GM21528 (cell line): ENCODE measurements at regions not wholly inside any gene's neighbourhood (a gene's known extent, or its start where the extent isn't known, plus 50 kb on each side); places are given as distances from the start of the nearest gene placed in this dataset.

Experiments
- ATAC-seq: cut with Tn5 transposase; IDR thresholded peaks from one replicate; pipeline ENCODE4 v1.9.1; 2021; ENCODE audit warnings: mild to moderate bottlenecking, moderate library complexity; ENCODE audit not compliant: unreplicated experiment, low FRiP score

GRCh38 chr2:150319658-150320555 is 167.6 kb downstream of the RND3 start:
- ATAC-seq = no peak

DNA sequence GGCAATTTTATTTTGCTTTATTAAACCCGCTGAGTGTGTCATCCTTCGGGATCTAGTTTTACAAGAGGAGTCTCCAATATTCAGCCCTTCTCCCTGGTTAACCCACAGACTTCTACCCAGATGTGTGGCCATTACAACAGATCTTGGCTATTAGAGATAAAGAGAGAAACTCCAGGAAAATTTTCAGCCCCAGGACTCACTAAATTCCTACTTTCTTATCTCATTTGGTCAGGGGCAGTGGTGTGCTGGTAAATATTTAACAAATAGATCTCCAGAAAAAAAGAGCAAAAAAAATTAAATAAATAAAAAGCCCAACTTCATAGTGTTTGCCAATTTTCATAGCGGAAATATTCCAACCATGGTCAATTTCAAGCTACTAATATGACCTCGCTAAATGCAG is 168.4 kb downstream of the RND3 start:
- ATAC-seq = no peak

DNA sequence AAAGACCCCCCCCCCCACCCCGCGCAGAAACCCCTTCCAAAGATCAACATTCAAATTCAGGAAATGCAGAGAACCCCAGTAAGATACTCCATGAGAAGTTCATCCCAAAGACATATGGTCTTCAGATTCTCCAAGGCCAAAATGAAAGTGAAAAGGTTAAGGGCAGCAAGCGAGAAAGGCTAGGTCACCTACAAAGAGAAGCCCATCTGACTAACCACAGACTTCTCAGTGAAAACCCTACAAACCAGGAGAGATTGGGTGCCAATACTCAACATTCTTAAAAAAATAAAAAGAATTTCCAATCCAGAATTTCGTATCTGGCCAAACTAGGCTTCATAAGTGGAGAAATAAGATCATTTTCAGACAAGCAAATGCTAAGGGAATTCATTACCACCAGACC is 175.2 kb downstream of the RND3 start:
- ATAC-seq = no peak

DNA sequence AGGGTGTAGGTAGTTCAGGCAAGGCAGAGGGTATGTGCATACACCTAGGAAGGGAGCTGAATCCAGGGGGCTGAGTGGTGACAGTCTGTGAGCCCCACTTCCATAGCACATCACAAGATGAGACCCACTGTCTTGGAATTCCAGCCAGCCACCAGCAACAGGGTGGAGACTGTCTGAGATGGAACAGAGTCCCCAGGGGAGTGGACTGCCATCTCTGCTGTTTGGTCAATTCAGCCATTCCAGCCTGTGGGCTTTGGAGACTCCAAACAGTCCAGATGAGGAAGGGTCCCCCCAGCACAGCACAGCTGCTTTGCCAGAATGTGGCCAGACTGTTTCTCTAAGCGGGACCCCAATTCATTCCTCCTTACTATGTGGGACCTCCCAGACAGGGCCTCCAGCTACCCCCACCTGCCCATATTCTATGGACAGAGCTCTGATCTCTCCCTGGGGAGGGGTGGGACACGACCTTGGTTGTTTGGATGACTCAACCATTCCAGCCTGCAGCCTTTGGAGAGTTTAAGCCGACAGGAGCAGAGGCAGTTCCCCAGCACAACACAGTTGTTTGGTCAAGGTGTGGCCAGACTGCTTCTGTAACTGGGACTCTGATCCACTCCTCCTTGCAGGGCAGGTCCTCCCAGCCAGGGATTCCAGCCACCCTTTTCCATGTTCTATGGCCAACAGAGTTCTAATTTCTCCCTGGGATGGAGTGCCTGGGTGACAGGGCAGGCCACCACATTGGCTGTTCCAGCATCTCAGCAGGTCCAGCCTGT is 178.0 kb downstream of the RND3 start:
- ATAC-seq = no peak

DNA sequence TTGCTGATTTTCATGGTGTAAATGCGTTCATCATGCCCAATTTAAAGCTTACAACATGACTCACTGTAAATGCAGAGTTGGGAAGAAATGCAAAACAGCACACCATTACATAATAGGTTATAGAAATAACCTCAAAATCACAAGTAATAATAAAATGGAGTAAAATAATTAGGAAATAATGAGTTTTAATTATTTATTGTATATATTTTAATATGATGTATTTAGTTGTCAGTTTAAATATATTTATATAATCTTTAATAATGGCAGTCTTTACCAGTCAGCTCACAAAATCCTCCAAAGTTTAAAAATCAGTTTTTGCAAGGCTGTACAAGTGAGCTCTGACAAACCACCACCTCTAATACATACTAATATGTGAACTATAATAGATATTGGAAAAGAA is 180.2 kb downstream of the RND3 start:
- no peak for ATAC-seq

- no peak for ATAC-seq
Observed at GRCh38 chr2:150303281-150303680, 184.2 kb downstream of the RND3 start.

- ATAC-seq = no peak
Observed at GRCh38 chr2:150298571-150299305, 188.7 kb downstream of the RND3 start.

DNA sequence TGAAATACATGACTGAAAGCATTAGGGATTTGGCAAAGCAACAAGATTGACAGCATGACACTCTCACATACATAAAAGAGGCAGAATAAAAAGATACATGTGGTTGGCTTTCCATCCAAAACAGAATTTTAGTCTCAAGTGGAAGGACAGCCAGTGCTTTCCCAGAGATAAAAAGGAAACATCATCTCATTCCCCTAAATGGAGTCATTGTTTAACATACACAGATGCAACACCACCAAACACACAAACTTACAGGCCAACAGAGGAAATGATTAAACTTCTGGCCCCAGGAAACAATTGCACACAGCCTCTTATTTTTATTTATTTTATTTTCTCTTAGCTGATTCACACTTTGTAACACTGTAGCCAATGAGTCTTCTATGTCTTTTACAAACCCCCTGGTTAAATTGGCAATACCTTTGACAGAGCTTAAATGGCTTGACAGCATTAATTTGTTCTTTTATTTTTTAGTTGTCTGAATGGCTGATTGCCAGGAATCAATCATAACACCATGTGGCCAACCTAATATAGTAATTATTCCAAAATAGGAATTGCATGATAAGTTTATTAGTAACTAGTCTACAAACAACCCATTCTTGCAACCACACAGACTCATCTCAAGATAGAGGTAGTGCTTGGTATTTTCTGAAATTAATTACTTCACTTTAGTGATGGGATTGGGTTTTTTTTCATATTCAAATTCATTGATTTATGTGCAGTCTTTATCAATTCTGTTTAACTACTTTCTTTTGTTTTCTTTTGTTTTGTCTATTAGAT is 190.5 kb downstream of the RND3 start:
- no peak for ATAC-seq

GRCh38 chr2:150295544-150295943 is 191.9 kb downstream of the RND3 start:
- no peak for ATAC-seq

- no peak for ATAC-seq
Observed at GRCh38 chr2:150293771-150294170, 193.7 kb downstream of the RND3 start.

DNA sequence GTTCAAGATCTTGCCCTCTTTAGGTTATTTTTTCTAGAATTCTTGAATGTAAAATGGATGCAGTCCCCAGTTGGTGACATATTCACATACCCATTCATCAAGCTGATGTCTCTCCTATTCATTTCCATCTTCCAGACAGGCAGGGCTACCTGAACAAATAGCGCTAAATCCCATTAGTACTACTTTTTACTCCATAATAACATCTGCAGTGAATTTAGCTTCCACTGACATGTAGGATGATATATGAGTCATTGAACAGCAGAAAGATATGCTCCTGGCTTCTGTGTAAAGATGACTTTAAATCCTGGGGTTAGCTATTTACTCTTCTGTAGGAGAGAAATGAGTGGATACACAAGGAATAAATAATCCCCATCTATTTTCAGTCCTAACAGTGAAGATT is 194.7 kb downstream of the RND3 start:
- no peak for ATAC-seq

- no peak for ATAC-seq
Observed at GRCh38 chr2:150292192-150292591, 195.3 kb downstream of the RND3 start.

DNA sequence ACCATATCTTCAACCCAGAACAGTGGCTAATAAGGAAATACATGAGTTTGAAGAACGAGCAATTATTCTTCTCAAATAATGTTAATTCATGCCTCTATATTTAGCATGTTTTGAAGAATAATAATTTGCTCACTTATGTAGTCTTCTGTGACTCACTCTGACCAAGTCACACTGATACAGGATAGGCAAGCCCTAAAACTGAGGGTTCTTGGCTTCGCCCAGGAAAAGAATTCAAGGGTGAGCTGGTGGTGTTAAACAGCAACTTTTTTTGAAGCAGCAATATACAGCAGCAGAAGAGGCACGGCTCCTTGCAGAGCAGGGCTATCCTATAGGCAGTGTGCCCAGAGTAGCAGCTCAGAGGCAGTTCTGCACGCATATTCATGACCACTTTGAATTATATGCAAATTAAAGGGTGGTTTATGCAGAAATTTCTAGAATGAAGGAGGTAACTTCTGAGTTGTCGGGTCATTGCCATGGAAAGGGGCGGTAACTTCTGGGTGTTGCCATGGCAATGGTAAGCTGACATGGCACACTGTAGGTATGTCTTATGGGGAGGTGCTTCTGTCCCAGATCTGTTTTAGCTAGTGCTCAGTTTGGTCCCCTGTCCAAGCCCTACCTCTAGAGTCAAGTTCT is 200.6 kb downstream of the RND3 start:
- no peak for ATAC-seq

- ATAC-seq = no peak
Observed at GRCh38 chr2:150284116-150284515, 203.4 kb downstream of the RND3 start.

GRCh38 chr2:150282771-150283371 is 204.6 kb downstream of the RND3 start:
- no peak for ATAC-seq

GRCh38 chr2:150282357-150282756 is 205.1 kb downstream of the RND3 start:
- ATAC-seq = no peak

GRCh38 chr2:150280231-150280630 is 207.2 kb downstream of the RND3 start:
- ATAC-seq = no peak

DNA sequence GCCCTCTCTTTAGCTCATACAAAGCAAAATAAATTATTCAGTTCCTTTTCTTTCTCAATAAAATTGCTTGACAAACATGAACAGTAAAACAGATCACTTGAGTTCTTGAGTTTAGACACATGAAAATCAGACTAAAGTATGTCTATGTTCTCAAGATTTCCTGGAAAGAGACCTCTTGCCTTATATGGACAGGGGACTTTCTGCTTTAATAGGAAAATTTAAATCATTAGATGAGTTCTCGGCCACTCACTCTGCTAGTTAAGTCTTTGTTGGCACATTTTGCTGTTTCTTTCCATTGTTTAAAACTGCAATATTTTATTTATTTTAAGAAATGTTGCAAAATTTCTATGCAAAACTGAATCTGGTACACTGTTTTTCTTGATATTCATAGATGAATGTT is 207.8 kb downstream of the RND3 start:
- no peak for ATAC-seq

GRCh38 chr2:150276737-150277136 is 210.7 kb downstream of the RND3 start:
- no peak for ATAC-seq
